Activated CD4-positive, CD25-positive, alpha-beta regulatory T cell treated with anti-CD3 and anti-CD28 coated beads, Interleukin-2, amount 50 U/mL, for 24 hours (primary cell): ENCODE measurements at regions not wholly inside any gene's neighbourhood (a gene's known extent, or its start where the extent isn't known, plus 50 kb on each side); places are given as distances from the start of the nearest gene placed in this dataset.
"Not testable (repeated sequence)": the region's sequence is repeated elsewhere in the genome, so short reads cannot be mapped to it uniquely, and the experiment has no call there.

ENCODE experiments used
- ATAC-seq, 2 donors: fragments of 150-1000 bp; cut with Tn5 transposase; one replicate each; pipeline ENCODE4 v1.10.0; 2021; ENCODE audit warnings: mild to moderate bottlenecking in 1 of 2, moderate library complexity in 1 of 2

GRCh38 chr12:87529413-87529812 is 499.8 kb downstream of the C12orf50 start:
- ATAC-seq: no peak

- ATAC-seq: no peak
Measured at GRCh38 chr12:87520968-87521367, 508.2 kb downstream of the C12orf50 start.

DNA sequence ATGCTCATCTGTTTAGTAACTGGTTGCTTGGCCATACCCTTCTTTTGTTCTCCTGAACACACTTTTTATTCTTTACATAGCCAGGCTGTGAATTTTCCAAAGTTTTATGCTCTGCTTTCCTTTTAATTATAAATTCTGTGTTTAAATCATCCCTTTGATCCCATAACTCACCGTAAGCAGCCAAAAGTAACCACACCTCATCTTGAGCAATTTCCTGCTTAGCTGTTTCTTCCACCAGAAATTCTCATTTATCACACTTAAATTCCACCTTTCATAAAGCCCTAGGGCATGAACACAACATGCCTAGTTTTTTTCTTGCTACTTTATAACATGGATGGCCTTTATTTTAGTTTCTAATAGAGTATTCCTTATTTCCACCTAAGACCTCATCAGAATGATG is 510.7 kb downstream of the C12orf50 start:
- no peak for ATAC-seq

- ATAC-seq: no peak
Measured at GRCh38 chr12:87518036-87518435, 511.2 kb downstream of the C12orf50 start.

DNA sequence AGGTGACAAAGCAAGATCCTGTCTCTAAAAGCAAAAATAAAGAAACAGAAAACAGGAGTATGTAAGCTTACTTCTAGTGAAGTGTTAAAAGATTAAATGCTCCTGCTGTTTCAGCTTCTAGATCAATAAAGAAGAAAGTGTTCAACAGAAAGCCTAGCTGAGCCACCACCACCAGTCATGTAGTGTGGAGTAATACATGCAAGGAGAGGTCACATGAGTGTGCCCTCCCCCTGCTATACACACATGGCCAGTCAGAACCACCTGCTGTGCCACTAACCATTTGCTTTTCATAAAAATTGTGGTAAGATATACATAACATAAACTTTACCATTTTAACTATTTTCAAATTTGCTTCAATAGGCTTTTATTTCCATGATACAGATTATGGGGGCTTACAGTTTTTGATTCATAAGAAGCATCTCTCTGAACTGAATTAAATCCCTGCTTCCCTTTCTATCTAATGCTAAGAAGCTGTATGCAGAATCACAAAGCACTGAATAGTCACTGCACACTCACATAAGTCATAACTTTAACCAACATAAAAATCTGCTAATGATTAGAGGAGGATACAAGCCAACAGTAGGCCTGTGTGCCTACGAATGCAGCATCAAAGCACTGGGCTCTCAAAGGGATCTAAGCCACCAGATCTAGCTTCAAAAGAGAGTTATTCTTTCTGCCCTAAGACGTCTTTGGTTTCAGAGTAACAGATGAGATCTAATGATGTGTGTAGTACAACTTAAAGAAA is 515.5 kb downstream of the C12orf50 start:
- no peak for ATAC-seq

- ATAC-seq: no peak
Measured at GRCh38 chr12:87511371-87511770, 517.8 kb downstream of the C12orf50 start.

- ATAC-seq: no peak
Measured at GRCh38 chr12:87509237-87509820, 519.9 kb downstream of the C12orf50 start.

GRCh38 chr12:87491598-87491997 is 537.6 kb downstream of the C12orf50 start:
- ATAC-seq: no peak

DNA sequence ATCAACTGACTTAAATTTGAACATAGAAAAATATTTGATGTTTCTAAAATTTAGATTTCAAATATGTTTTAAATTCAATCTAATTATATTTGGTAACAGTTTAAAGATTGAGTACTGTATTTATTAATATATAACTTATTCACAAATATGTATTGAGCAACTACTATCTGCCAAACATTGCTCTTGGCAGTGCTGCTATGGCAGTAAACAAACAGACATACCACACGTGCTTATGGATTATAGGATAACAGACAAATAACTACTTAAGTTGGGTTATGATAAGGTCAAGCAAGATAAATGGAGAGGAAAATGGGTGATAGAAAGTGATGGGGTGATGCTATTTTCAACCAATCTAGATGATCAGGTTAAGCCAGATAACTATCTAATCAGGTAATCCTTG is 538.1 kb downstream of the C12orf50 start:
- no peak for ATAC-seq

DNA sequence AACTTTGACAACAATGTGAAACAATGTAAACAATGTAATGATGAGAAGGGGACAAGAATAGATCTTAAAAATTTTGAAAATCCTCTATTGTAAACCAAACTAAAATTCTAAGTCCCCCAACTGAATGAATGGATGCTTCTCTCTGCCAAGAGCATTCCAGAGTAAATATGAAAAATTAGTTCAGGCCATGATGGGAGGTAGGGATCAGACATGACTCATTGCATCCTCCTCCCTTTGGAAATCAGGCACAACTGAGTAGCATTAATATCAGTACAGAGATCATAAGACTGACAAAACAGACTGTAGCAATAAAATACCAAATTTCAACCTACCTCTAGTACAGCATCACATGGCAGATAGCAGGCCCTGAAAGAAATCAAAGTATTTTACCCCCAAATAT is 559.9 kb downstream of the C12orf50 start:
- no peak for ATAC-seq

DNA sequence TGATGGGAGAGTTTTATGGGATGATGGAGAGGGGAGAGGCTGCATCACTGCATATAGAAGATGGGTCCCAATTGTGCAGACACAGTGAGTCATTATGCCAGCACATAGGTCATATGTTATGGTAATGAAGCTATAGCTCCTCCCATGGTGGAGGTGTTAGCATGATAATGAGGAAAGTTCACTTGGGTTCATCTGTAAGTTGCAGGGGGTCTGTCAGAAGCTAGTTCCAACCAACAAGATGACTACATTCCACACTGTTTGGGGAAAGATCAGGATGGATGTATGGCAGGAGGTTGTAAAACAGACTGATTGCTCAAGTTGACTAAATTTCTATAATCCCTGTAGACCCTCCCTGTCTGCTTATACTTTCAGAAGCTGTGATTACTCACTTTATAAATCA is 561.3 kb downstream of the C12orf50 start:
- ATAC-seq: no peak

DNA sequence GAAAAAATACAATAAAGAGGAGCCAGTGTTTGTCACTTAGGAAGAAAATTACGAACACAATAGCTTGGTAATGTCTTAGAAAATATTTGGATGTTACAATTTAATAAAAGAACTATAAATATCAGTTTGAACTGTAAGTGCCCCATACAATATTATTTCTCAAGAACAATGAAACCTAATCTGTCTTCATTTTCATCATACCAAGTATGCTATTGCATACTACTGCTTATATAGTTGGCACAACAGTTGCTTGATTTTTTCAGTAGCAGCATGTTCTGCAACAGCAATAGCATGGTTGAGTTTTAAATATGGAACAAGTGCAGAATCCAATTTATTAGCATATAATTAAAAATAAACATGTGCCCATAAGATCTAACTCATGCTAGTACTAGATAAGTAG is 564.6 kb downstream of the C12orf50 start:
- no peak for ATAC-seq

GRCh38 chr12:87444039-87444438 is 585.2 kb downstream of the C12orf50 start:
- ATAC-seq: no peak

DNA sequence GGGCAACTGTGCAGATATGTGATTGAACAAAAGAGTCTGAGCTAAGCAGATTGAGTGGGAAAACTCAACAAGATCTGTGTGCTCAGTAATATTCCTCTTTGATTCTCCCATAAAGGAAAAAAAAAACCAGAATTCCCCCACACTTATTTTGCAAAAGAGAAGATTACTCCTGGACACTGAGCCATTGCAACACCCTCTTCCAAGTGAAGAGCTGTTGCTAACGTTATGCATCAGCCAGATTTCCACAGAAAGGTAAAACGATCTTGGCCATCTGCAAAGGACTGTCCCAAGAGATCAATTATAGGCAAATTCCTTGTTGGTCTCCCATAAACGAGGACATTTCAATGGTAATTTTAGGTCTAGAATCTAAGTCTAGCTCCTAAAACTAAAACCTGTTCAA is 587.7 kb downstream of the C12orf50 start:
- no peak for ATAC-seq

- ATAC-seq: no peak
Measured at GRCh38 chr12:87439990-87440827, 589.0 kb downstream of the C12orf50 start.

GRCh38 chr12:87430444-87430843 is 598.8 kb downstream of the C12orf50 start:
- no peak for ATAC-seq

DNA sequence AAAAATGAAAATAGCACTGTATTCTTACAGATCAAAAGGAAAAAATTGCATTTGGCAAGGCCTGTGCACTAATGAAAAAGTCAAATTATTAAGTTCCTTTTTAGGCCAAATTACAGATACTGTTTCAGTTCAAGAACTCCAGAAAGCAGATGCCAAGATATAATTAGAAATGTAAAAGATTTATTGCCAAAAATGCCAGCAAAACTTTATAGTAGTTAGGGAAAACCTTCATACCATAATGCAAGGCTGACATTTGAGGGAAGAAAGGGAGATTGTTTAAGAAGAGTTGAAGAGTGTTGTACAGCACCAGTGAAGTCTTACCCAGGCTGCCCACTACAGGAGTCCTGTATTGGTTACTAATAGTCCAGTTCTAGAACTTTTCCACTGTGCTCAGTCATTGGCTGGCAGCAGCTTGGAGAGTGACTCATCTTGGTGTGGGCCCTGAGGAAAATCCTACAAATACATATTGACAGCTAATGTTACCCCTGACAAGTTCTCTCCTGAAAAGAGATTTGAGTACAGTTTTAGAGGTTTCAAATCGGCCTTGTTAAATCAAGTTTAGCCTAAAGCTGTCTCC is 600.4 kb downstream of the C12orf50 start:
- no peak for ATAC-seq

DNA sequence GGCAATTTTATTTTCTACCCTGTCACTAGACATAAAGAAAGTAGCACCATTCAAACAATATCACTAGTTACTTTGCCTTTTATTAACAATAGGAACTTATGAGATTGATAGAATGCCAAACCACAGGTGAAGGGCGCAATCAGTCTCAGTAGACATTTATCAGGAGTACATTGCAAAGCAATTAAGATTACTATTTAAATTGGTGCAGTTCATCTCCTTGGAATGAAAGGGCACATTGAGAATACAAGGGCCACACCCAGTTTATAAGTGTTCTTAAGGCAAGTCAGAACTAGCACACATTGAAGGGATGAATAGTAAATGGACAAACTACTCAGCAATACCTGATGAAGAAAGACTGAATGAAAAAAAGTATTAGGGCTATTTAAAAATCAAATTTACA is 601.4 kb downstream of the C12orf50 start:
- ATAC-seq: no peak

- ATAC-seq: no peak
Measured at GRCh38 chr12:87425942-87426554, 603.2 kb downstream of the C12orf50 start.

DNA sequence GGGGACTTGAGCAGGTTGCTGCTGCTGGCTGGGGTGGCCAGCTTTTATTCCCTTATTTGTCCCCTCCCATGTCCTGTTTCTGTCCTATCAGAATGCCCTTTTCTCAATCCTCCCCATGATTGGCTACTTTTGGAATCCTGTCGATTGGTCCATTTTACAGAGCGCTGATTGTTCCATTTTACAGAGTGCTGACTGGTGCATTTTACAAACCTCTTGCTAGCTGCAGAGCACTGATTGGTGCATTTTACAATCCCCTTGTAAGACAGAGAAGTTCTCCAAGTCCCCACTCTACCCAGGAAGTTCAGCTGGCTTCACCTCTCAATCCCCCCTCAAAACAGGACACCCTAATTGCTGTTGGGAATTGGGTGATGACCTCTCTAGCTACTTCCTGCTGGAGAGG is 608.0 kb downstream of the C12orf50 start:
- not testable (repeated sequence) for ATAC-seq

GRCh38 chr12:87413784-87414183 is 615.4 kb downstream of the C12orf50 start:
- ATAC-seq: no peak

- no peak for ATAC-seq
Measured at GRCh38 chr12:87406926-87407325, 622.3 kb downstream of the C12orf50 start.

- no peak for ATAC-seq
Measured at GRCh38 chr12:87405918-87406317, 623.3 kb downstream of the C12orf50 start.
